Mesodermal cell (in vitro differentiated cells): ENCODE measurements at regions not wholly inside any gene's neighbourhood (a gene's known extent, or its start where the extent isn't known, plus 50 kb on each side); places are given as distances from the start of the nearest gene placed in this dataset.

Source experiments
- H3K27ac ChIP-seq: 2 replicates; pipeline ENCODE4 v1.7.0; 2013; ENCODE audit warnings: mild to moderate bottlenecking, low read depth, low read length, moderate library complexity; ENCODE audit not compliant: severe bottlenecking
- H3K36me3 ChIP-seq: 2 replicates; pipeline ENCODE4 v1.7.1; 2013; ENCODE audit warnings: mild to moderate bottlenecking, low read length, moderate library complexity; ENCODE audit not compliant: control insufficient read depth, insufficient read depth
- H3K4me1 ChIP-seq: one replicate; pipeline ENCODE4 v1.7.1; 2013; ENCODE audit warnings: mild to moderate bottlenecking, low read length; ENCODE audit not compliant: insufficient read depth, control insufficient read depth, poor library complexity, severe bottlenecking
- H3K4me3 ChIP-seq: 2 replicates; pipeline ENCODE4 v1.7.0; 2013; ENCODE audit warnings: low read length, control low read depth, mild to moderate bottlenecking; ENCODE audit not compliant: insufficient read depth, poor library complexity, severe bottlenecking; ENCODE audit errors: extremely low read depth
- H3K9me3 ChIP-seq: 2 replicates; pipeline ENCODE4 v1.7.1; 2013; ENCODE audit warnings: mild to moderate bottlenecking, low read length, moderate library complexity; ENCODE audit not compliant: control insufficient read depth
- WGBS, 2 experiments: methylation state at CpG; one replicate each; pipeline ENCODE4 v1.1.5; 2013; ENCODE audit warnings: missing lambda C conversion rate in 2 of 2; ENCODE audit not compliant: insufficient coverage in 2 of 2; 5-methylcytosine and 5-hydroxymethylcytosine counted together

DNA sequence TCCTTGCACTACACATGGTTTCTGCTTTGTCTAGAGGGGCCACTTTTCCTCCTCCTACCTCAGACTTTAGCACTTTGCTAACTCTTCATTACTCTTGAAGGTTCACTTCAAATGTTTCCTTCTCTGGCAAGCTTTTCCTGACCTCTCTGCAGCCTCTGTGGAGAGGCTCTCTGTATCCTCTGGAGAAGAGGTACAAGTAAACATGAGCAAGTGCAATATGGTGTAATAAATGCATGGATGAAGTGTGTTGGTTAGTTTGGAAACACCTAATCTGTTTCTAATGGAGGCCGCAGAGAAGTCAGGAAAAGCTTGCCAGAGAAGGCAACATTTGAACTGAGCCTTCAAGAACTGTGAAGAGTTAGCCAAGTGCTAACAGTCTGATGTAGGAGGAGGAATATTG is 329.3 kb downstream of the GRIN2B start:
- no peaks in the 10 kb centered on the region for H3K36me3 ChIP-seq
- no peaks in the 10 kb centered on the region for H3K9me3 ChIP-seq
- no peak overlapping the region for H3K4me3 ChIP-seq
- WGBS, 2 experiments: 86% methylated on average over 1 of the region's 1 CpG
- no peak overlapping the region for H3K27ac ChIP-seq
- H3K4me1 ChIP-seq: no peaks in the 10 kb centered on the region

DNA sequence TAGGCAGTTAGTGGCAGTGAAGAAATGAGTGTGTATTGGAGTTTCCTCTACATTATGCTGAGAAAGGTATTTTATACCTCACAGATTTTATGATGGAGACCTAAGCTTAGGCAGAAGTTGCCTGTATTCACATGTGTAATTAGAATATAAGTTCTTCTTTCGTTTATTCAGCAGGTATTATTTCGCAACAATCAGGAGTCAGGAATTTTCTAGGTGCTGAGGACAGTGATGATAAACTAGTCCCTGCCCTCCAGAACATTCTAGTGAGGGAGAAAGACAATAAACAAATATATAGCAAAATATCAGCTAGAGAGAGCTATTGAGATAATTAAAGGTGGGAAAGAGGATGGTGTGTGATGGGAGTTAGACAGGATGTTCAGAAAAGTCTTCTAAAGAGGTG is 345.7 kb downstream of the GRIN2B start:
- Histone ChIP-seq H3K9me3 (no peaks in the 10 kb centered on the region), H3K4me3 (no peak overlapping the region), H3K4me1 (no peaks in the 10 kb centered on the region), H3K36me3 (no peaks in the 10 kb centered on the region), H3K27ac (no peak overlapping the region)
- WGBS, 2 experiments: no CpG with 5 or more reads among the region's 2 CpGs

DNA sequence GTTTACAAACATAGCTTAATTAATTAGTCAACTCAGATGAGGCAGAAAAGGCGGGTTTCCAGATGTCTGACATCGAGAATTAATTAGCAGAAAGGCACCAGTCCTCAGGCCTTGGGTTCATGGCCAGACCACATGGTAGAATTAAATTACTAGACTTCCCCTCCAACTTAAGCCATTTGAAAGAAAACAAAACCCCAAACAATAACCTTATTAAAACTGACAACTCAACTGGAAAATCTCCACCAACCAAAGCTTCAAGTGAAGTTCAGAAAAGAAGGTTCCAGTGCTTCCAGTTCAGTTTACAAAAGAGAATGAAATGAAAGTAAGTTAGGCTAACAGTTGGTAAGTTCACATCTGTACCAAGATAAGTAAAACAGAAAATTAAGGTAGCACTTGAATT is 349.5 kb downstream of the GRIN2B start:
- H3K9me3 ChIP-seq: no peaks in the 10 kb centered on the region
- H3K4me1 ChIP-seq: no peaks in the 10 kb centered on the region
- H3K27ac ChIP-seq: no peak overlapping the region
- no peak overlapping the region for H3K4me3 ChIP-seq
- H3K36me3 ChIP-seq: no peaks in the 10 kb centered on the region
- 60% methylated on average over 1 of the region's 2 CpGs; no CpG with 5 or more reads in 1 of the 2 experiments for WGBS, 2 experiments

DNA sequence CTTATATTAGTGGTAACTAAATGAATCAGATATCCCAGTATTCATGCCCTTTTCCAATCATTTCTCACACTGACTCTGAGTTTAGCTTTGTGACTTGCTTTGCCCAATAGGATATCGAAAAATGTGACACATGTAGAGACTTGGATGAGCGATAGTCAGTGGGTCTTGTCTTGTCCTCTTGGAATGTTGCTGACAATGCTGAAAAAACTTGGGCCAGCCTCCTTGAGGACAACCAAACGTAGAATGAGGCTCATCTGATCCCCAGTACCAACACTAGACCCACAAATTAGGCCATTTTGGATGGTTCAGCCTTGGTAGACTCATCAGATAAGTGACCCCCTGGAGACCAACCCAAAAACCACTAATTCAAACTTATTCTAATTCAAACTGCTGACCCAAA is 351.0 kb downstream of the GRIN2B start:
- Histone ChIP-seq H3K4me3 (no peak overlapping the region), H3K9me3 (no peaks in the 10 kb centered on the region), H3K27ac (no peak overlapping the region), H3K4me1 (no peaks in the 10 kb centered on the region), H3K36me3 (no peaks in the 10 kb centered on the region)
- WGBS, 2 experiments: 83 to 100% methylated on average over 1 of the region's 3 CpGs

DNA sequence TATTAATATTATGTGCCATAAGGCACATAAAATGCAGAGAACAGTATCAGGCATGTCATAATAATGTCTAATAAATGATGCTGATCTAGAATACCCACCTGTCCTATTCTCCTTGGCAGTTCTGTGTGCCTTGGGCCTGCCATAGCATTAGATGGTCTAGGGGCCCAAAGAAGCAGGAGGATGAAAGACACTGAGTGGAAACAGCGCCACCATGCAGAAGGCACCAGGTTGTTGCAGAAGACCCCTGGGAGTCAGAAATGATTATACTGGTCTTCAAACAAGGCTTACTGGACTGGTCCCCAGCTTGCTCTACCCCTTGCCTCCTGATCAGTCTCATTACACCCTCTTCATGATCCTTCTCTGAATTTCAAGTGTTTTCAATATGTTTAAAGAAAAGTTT is 353.3 kb downstream of the GRIN2B start:
- WGBS, 2 experiments: 80 to 89% methylated on average over 1 of the region's 1 CpG
- Histone ChIP-seq H3K36me3 (no peaks in the 10 kb centered on the region), H3K4me1 (no peaks in the 10 kb centered on the region), H3K4me3 (no peak overlapping the region), H3K27ac (no peak overlapping the region), H3K9me3 (no peaks in the 10 kb centered on the region)

DNA sequence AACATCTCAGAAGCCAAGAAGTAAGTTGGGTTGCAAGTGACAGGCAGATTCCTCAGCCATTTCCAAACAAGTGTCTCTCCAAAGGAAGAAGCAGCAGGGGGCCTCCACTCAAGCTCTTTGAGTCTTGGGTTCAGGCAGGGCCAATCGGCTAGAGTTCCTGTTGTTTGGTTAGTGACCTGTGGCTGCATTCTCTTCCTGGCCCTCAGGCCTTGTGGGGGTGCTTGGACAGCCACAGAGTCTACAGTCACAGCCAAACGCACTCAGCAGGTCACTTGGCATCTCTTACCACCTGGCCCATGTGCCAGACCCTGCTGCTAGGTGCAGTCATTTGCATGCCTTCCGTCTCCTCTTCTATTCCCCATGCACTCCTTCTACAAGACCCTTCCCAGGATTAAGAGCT is 353.9 kb downstream of the GRIN2B start:
- Histone ChIP-seq H3K9me3 (no peaks in the 10 kb centered on the region), H3K4me3 (no peak overlapping the region), H3K36me3 (no peaks in the 10 kb centered on the region), H3K4me1 (no peaks in the 10 kb centered on the region), H3K27ac (no peak overlapping the region)
- 63 to 92% methylated on average over 2 to 3 of the region's 3 CpGs for WGBS, 2 experiments

DNA sequence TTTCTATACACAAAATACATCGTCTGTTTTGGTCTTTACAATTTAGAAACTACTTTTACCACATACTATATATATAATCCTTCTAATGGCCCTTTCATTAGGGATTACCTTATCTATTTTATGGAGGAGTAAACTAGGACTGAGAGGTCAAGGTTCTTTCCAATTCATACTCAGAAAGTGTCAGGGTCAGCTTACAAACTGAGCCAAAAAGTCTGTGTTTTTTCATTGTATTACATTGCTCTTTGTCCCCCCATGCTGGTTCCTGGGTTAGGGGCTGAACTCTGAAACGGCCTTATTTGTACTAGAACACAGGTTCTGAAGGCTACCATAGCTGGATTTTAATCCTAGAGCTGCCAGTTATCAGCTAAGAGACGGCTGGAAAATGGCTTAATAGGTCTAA is 368.1 kb downstream of the GRIN2B start:
- H3K4me3 ChIP-seq: no peak overlapping the region
- H3K9me3 ChIP-seq: no peaks in the 10 kb centered on the region
- no peaks in the 10 kb centered on the region for H3K4me1 ChIP-seq
- 89 to 100% methylated on average over 1 of the region's 3 CpGs for WGBS, 2 experiments
- H3K36me3 ChIP-seq: no peaks in the 10 kb centered on the region
- H3K27ac ChIP-seq: no peak overlapping the region

DNA sequence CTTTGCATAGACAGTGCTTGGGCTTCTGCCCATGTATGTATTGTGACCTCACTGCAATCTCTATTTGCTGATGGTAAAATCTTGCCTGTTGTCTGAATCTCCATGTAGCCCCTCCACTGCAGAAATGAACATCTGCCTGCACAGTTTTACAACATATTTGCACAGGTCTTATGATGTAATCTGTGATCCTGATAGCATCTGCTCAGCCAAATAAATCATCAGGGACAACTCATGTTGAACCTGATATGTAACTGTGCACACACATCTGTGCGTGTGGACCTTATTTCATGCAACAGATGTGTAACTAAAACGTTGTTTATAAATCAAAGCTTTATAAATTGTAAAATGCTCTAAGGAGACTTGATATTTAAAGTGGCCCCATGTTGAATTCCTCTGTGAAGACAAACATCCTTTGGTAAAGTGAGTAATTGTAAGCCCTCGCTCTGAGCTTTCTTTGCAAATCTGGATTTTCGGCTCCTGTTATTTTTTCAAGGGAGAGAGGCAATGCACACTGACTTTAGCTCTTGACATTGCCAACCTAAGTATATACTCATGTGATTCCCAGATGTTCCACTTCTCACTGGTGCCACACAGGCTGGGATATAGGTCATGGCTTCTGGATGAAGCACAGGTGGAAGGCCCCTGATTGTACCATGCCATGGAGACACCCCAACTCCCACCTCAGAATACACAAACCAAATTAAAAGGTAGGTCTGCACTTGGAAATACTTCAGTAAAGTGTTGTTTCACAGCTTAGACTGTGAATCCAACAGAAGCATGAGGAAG is 371.3 kb downstream of the GRIN2B start:
- Histone ChIP-seq H3K36me3 (no peaks in the 10 kb centered on the region), H3K9me3 (no peaks in the 10 kb centered on the region), H3K4me3 (no peak overlapping the region), H3K27ac (no peak overlapping the region), H3K4me1 (no peaks in the 10 kb centered on the region)
- 64 to 90% methylated on average over 2 to 3 of the region's 4 CpGs for WGBS, 2 experiments

DNA sequence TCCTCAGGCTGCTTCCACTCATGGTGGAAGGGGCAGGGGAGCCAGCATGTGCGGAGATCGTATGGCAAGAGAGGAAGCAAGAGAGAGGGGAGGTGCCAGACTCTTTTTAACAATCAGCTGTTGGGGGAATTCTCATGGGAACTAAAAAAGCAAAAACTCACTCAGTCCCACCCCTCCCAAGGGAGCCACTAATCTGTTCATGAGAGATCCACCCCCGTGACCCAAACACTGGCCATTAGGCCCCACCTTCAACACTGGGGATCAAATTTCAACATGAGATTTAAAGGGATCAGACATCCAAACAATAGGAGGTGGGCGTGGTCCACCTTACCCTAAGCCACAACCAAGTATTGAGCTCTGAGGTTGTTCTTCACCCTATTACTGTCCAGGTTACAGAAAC is 375.1 kb downstream of the GRIN2B start:
- WGBS, 2 experiments: 43 to 92% methylated on average over 2 to 3 of the region's 4 CpGs
- Histone ChIP-seq H3K4me3 (no peak overlapping the region), H3K9me3 (no peaks in the 10 kb centered on the region), H3K36me3 (no peaks in the 10 kb centered on the region), H3K4me1 (no peaks in the 10 kb centered on the region), H3K27ac (no peak overlapping the region)

DNA sequence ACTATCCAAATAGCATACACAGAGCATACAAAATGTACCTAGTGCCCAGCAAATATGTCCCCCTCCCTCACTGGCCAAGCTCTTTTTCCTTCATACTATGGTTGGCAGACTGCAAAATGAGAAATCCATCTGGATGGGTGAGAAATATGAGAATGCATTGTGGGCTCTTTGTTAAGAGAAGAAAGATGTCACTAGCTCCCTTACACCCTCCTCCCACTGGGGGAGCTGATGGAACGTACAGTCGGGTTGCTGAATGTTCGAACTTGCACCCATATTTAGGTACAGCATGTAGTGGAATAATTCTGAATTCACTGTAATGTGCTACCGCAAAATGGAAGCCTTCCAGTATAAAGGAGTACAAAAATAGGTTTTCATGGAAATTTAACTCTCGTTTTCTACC is 377.4 kb downstream of the GRIN2B start:
- Histone ChIP-seq H3K9me3 (no peaks in the 10 kb centered on the region), H3K4me3 (no peak overlapping the region)
- WGBS, 2 experiments: no CpG with 5 or more reads among the region's 5 CpGs

DNA sequence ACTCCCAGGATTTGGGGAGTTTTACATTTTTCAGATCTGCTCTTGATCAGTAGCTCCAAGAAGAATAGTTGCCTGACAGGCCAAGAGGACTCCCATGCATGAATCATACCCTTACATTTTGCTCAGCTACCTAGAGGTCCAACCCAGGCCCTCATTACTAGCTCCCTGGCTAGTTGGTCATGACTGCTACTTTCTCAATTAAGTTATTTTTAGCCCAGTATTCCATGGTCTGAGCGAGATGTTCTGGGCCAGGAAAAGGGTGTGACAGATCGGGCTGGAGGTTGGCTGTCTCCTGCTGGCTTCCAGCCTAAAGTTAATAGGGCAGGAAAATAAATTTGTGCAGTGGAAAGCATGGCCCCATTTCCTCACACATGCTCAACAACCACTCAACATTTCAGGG is 379.2 kb downstream of the GRIN2B start:
- Histone ChIP-seq H3K27ac (no peak overlapping the region), H3K4me3 (no peak overlapping the region), H3K4me1 (no peaks in the 10 kb centered on the region), H3K36me3 (no peaks in the 10 kb centered on the region), H3K9me3 (no peaks in the 10 kb centered on the region)
- 80 to 83% methylated on average over 1 of the region's 2 CpGs for WGBS, 2 experiments

More for the DNA sequence above, 377.4 kb downstream of the GRIN2B start:
- Histone ChIP-seq H3K36me3 (no peaks in the 10 kb centered on the region), H3K4me1 (no peaks in the 10 kb centered on the region), H3K27ac (no peak overlapping the region)
